BLaER1 treated with 17β-estradiol and CSF1 and Interleukin-3, amounts not matched to agents 10 nM and 100 nM (cell line): ENCODE measurements at regions not wholly inside any gene's neighbourhood (a gene's known extent, or its start where the extent isn't known, plus 50 kb on each side); places are given as distances from the start of the nearest gene placed in this dataset.
"Not testable (repeated sequence)": the region's sequence is repeated elsewhere in the genome, so short reads cannot be mapped to it uniquely, and the experiment has no call there.

Experiments
- H3K27ac ChIP-seq, 11 experiments: shearing (Covaris generic); formaldehyde crosslinking; 2 replicates each; pipeline ENCODE4 v1.8.1; 2022
- H3K27me3 ChIP-seq, 11 experiments: shearing (Covaris generic); formaldehyde crosslinking; 2 replicates each; pipeline ENCODE4 v1.8.1; 2022
- H3K36me3 ChIP-seq, 11 experiments: shearing (Covaris generic); formaldehyde crosslinking; 2 replicates each; pipeline ENCODE4 v1.8.1; 2022
- H3K4me1 ChIP-seq, 10 experiments: shearing (Covaris generic); formaldehyde crosslinking; 2 replicates each; pipeline ENCODE4 v1.8.1; 2022
- H3K4me2 ChIP-seq, 11 experiments: shearing (Covaris generic); formaldehyde crosslinking; 2 replicates each; pipeline ENCODE4 v1.8.1; 2022
- H3K4me3 ChIP-seq, 10 experiments: shearing (Covaris generic); formaldehyde crosslinking; 2 replicates each; pipeline ENCODE4 v1.8.1; 2022
- H3K9ac ChIP-seq, 11 experiments: shearing (Covaris generic); formaldehyde crosslinking; 2 replicates each; pipeline ENCODE4 v1.8.1; 2022
- H3K9me3 ChIP-seq, 11 experiments: shearing (Covaris generic); formaldehyde crosslinking; replicated peaks in 1 of 11; 2 replicates each; pipeline ENCODE4 v1.8.1; 2022
- H4K20me1 ChIP-seq, 11 experiments: shearing (Covaris generic); formaldehyde crosslinking; 2 replicates each; pipeline ENCODE4 v1.8.1; 2022
- Cebpa-rat ChIP-seq, 11 experiments: shearing (Covaris generic); IDR thresholded peaks; 2 replicates each; pipeline ENCODE4 v1.8.1; 2022

DNA sequence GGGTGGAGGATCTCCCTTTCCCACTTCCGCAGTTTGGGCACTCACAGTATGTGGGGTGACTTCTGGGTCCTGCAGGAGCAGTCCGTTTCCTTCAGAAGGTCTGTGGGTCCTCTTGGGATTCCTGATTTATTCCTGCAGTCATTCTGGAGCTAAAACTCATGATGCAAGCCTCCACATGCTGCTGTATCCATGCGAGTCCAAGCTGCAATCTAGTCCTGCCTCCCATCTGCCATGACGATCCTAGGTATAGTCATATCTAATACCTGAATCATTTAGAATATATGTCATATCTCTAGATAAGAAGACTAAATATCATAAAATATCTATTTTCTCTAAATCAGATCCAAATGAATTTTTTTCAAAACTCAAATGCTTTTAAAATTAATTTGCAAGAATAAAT lies 103.4 kb upstream of the AHI1 start:
- Histone ChIP-seq H3K9ac (no peak overlapping the region), H3K4me2 (no peak overlapping the region)
- no peak for TF ChIP-seq Cebpa-rat (IDR thresholded peaks at IDR 0.05)

DNA sequence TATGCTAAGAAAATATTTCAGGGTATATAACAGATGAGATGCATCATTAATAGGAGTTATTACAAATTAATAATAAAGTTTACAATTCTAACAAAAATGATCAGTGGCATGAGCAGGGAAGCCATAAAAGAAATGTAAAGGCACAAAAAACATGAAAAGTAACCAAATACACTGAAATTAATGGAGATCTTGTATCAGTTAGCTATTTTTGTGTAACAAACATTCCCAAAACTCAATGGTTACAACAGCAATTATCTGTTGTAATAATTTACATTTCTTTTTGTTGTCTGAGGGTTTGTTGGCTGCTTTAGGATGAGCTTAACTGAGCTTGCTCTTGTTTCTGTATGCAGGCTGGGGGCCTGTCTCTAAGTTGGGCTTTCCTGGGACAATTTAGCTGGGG lies 104.3 kb upstream of the AHI1 start:
- Histone ChIP-seq H3K27ac (no peak overlapping the region), H3K4me3 (no peak overlapping the region), H3K4me2 (no peak overlapping the region), H3K9ac (no peak overlapping the region), H4K20me1 (no peaks in the 10 kb centered on the region), H3K36me3 (no peaks in the 10 kb centered on the region), H3K9me3 (peaks cover 4 to 26% (median 12%) of the 10 kb centered on the region in 11 experiments; a peak in 11 of 22 replicates), H3K27me3 (no peaks in the 10 kb centered on the region), H3K4me1 (no peaks in the 10 kb centered on the region)
- no peak for TF ChIP-seq Cebpa-rat (IDR thresholded peaks at IDR 0.05)

More for the DNA sequence above, 103.4 kb upstream of the AHI1 start:
- H4K20me1 ChIP-seq, result no peaks in the 10 kb centered on the region
- no peak overlapping the region for H3K27ac ChIP-seq
- no peak overlapping the region for H3K4me3 ChIP-seq
- H3K36me3 ChIP-seq, result no peaks in the 10 kb centered on the region
- H3K9me3 ChIP-seq, result peaks cover 4 to 26% (median 12%) of the 10 kb centered on the region in 11 experiments; a peak in 11 of 22 replicates
- H3K27me3 ChIP-seq, result no peaks in the 10 kb centered on the region
- no peaks in the 10 kb centered on the region for H3K4me1 ChIP-seq

DNA sequence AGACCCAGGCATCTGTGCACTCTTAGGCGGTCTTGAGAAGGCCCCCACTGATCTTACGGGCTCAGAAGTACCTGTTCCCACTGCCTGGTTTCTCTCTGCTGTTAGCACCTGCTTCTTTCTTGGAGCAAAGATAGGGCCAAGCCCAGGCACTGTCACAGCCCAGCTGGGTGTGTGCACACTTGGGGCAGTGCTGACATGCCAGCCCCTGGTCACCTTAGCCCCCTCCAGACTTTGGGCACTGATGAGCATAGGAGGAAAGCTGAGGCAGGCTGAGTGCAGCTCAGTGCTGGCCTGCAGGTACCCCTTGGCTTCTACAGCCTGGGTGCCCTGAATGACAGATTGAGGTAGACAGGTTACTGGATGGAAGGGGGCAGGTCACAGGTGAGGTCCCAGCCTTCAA lies 105.7 kb upstream of the AHI1 start:
- Histone ChIP-seq H3K27ac (no peak overlapping the region), H3K4me3 (no peak overlapping the region), H3K9me3 (peaks cover 3 to 22% (median 10%) of the 10 kb centered on the region in 11 experiments; a peak in 10 of 22 replicates), H3K27me3 (no peaks in the 10 kb centered on the region), H4K20me1 (no peaks in the 10 kb centered on the region), H3K4me2 (no peak overlapping the region), H3K9ac (no peak overlapping the region), H3K36me3 (no peaks in the 10 kb centered on the region), H3K4me1 (no peaks in the 10 kb centered on the region)
- TF ChIP-seq Cebpa-rat (IDR thresholded peaks at IDR 0.05), result no peak

- H3K4me1 ChIP-seq, result no peaks in the 10 kb centered on the region
- H4K20me1 ChIP-seq, result no peaks in the 10 kb centered on the region
- no peaks in the 10 kb centered on the region for H3K27me3 ChIP-seq
- no peak overlapping the region for H3K27ac ChIP-seq
- H3K36me3 ChIP-seq, result no peaks in the 10 kb centered on the region
- H3K9ac ChIP-seq, result no peak overlapping the region
- H3K9me3 ChIP-seq, result peaks cover 0 to 12% (median 4%) of the 10 kb centered on the region in 11 experiments; a peak in 6 of 22 replicates
- H3K4me3 ChIP-seq, result no peak overlapping the region
- no peak for TF ChIP-seq Cebpa-rat (IDR thresholded peaks at IDR 0.05)
- H3K4me2 ChIP-seq, result no peak overlapping the region
Measured at GRCh38 chr6:135604035-135604860, 106.7 kb upstream of the AHI1 start.

DNA sequence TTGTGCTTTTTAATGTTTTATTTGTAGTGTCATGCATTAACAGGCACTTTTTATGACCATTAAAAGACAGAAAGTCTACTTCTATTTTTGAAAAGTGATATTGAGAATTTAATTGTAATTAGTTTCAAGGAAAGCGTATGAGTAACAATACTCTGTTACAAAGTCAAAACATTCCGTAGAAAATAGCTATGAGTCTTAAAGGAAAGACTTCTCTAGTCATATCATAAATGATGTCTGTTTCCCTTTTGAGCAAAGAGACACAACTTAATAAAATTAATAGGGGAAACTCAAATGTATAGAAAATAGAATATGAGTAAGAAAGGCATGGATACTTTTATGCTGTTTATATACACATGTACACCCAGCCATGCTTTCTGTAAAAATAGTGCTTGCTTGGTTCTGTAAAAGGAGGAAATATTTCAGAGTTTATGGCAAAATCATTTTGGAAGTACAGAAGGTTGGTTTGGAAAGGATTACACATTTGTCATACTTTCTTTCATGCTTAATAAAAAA lies 107.8 kb upstream of the AHI1 start:
- Histone ChIP-seq H3K9me3 (peaks cover 0 to 6% (median 0%) of the 10 kb centered on the region in 11 experiments; a peak in 2 of 22 replicates), H3K27ac (no peak overlapping the region), H3K36me3 (no peaks in the 10 kb centered on the region), H4K20me1 (no peaks in the 10 kb centered on the region), H3K4me2 (no peak overlapping the region), H3K9ac (no peak overlapping the region), H3K4me1 (no peaks in the 10 kb centered on the region), H3K27me3 (no peaks in the 10 kb centered on the region), H3K4me3 (no peak overlapping the region)
- TF ChIP-seq Cebpa-rat (IDR thresholded peaks at IDR 0.05), result no peak

DNA sequence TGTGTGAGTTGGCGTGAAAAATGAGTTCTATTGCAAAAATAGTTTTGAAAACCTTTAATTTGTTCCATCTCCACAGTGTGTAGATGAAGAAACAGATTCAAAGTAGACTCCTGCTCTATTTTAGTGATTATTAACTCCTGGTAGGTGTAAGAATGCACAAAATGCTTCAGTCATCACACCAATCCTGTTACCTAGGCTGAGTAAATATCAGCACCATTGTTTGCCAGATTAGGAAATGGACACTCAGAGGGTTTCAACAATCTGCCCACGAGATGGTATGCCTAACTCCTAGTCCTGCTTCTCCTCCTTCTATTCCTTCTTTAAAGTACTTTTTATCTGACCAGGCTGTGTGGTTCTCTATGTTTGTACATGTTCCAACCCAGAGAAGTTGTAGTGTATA lies 108.9 kb upstream of the AHI1 start:
- no peak overlapping the region for H3K4me2 ChIP-seq
- H3K27me3 ChIP-seq, result no peaks in the 10 kb centered on the region
- H4K20me1 ChIP-seq, result no peaks in the 10 kb centered on the region
- H3K4me1 ChIP-seq, result no peaks in the 10 kb centered on the region
- no peak overlapping the region for H3K4me3 ChIP-seq
- no peak overlapping the region for H3K27ac ChIP-seq
- H3K9ac ChIP-seq, result no peak overlapping the region
- TF ChIP-seq Cebpa-rat (IDR thresholded peaks at IDR 0.05), result no peak
- H3K9me3 ChIP-seq, result 0 out of 22 replicates have a peak, but pooled peaks cover 0 to 6% (median 0%) of the 10 kb centered on the region in 11 experiments
- H3K36me3 ChIP-seq, result no peaks in the 10 kb centered on the region

GRCh38 chr6:135608031-135608430 lies 110.5 kb upstream of the AHI1 start:
- Histone ChIP-seq H3K9me3 (0 out of 22 replicates have a peak, but pooled peaks cover 0 to 6% (median 0%) of the 10 kb centered on the region in 11 experiments), H3K27ac (no peak overlapping the region), H3K36me3 (no peaks in the 10 kb centered on the region), H3K27me3 (no peaks in the 10 kb centered on the region), H3K9ac (no peak overlapping the region), H3K4me1 (no peaks in the 10 kb centered on the region), H3K4me3 (no peak overlapping the region), H4K20me1 (no peaks in the 10 kb centered on the region), H3K4me2 (no peak overlapping the region)
- TF ChIP-seq Cebpa-rat (IDR thresholded peaks at IDR 0.05), result no peak

GRCh38 chr6:135610192-135610591 lies 112.7 kb upstream of the AHI1 start:
- not testable (repeated sequence) for H3K27me3 ChIP-seq, H3K27ac ChIP-seq, H4K20me1 ChIP-seq, H3K36me3 ChIP-seq, H3K4me1 ChIP-seq, H3K4me2 ChIP-seq, H3K9me3 ChIP-seq, H3K4me3 ChIP-seq, H3K9ac ChIP-seq

- H4K20me1 ChIP-seq, result no peaks in the 10 kb centered on the region
Measured at GRCh38 chr6:135616655-135617054, 119.1 kb upstream of the AHI1 start.

DNA sequence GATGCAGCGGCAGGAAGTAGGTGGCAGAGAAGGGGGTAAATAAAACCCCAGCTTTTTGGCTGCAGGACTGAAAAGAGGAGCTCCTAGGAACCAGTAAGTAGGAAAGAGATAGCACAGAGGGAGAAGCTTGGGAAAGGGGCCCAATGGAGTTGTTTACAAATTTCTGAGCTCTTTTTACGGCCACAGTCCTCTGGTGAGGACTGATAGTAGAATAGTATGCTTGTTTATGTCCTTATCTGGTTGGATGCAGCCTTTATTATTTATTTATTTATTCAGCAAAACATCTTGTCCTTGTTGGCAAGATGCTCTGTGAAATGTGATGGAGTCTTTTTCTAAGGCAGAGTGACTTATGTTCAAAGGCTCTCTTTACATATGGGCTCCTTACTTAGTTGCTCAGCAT lies 119.7 kb upstream of the AHI1 start:
- Histone ChIP-seq H3K9me3 (peaks cover 0 to 6% (median 0%) of the 10 kb centered on the region in 11 experiments; a peak in 1 of 22 replicates), H3K27ac (no peak overlapping the region), H3K4me1 (no peaks in the 10 kb centered on the region), H4K20me1 (no peaks in the 10 kb centered on the region), H3K4me2 (no peak overlapping the region), H3K36me3 (no peaks in the 10 kb centered on the region), H3K4me3 (no peak overlapping the region), H3K27me3 (no peaks in the 10 kb centered on the region), H3K9ac (no peak overlapping the region)
- TF ChIP-seq Cebpa-rat (IDR thresholded peaks at IDR 0.05), result no peak

More at GRCh38 chr6:135616655-135617054, 119.1 kb upstream of the AHI1 start:
- no peak overlapping the region for H3K4me3 ChIP-seq
- H3K4me1 ChIP-seq, result no peaks in the 10 kb centered on the region
- no peak overlapping the region for H3K4me2 ChIP-seq
- no peak for TF ChIP-seq Cebpa-rat (IDR thresholded peaks at IDR 0.05)
- H3K9me3 ChIP-seq, result peaks cover 0 to 6% (median 0%) of the 10 kb centered on the region in 11 experiments; a peak in 1 of 22 replicates
- H3K27ac ChIP-seq, result no peak overlapping the region
- no peaks in the 10 kb centered on the region for H3K36me3 ChIP-seq
- no peaks in the 10 kb centered on the region for H3K27me3 ChIP-seq
- no peak overlapping the region for H3K9ac ChIP-seq
